SK-N-SH treated with all-trans-retinoic acid at 6 μM for 48 hours (cell line): ENCODE measurements at regions not wholly inside any gene's neighbourhood (a gene's known extent, or its start where the extent isn't known, plus 50 kb on each side); places are given as distances from the start of the nearest gene placed in this dataset.

Experiments
- ATAC-seq: fragments of 200-7000 bp; cut with Tn5 transposase; 3 replicates; pipeline ENCODE4 v1.9.1; 2020; ENCODE audit warnings: mild to moderate bottlenecking, moderate library complexity
- ARNTL ChIP-seq: fragments of 450-650 bp; formaldehyde crosslinking; IDR thresholded peaks from 2 replicates; pipeline ENCODE4 v1.5.0; 2020; ENCODE audit warnings: low read depth, mild to moderate bottlenecking, moderate library complexity, borderline replicate concordance
- CREB5 ChIP-seq: fragments of 250-450 bp; sonication (Bioruptor Pico); IDR thresholded peaks from 2 replicates; pipeline ENCODE4 v1.5.1; 2020; ENCODE audit warnings: low read depth, mild to moderate bottlenecking, moderate library complexity
- CSDC2 ChIP-seq: fragments of 250-450 bp; sonication (Bioruptor Pico); IDR thresholded peaks from 2 replicates; pipeline ENCODE4 v1.5.0; 2020; ENCODE audit warnings: mild to moderate bottlenecking, moderate library complexity
- CSRNP3 ChIP-seq: fragments of 250-450 bp; sonication (Bioruptor Pico); IDR thresholded peaks from 2 replicates; pipeline ENCODE4 v1.5.1; 2021; ENCODE audit warnings: mild to moderate bottlenecking, moderate library complexity
- ESRRG ChIP-seq: fragments of 250-450 bp; sonication (Bioruptor Pico); IDR thresholded peaks from 2 replicates; pipeline ENCODE4 v1.6.1; 2021; ENCODE audit warnings: mild to moderate bottlenecking
- GLIS3 ChIP-seq: fragments of 250-450 bp; sonication (Bioruptor Pico); IDR thresholded peaks from 2 replicates; pipeline ENCODE4 v1.5.0; 2020; ENCODE audit warnings: mild to moderate bottlenecking, moderate library complexity
- ISL1 ChIP-seq: fragments of 250-450 bp; sonication (Bioruptor Pico); IDR thresholded peaks from 2 replicates; pipeline ENCODE4 v2.1.2; 2022; ENCODE audit warnings: mild to moderate bottlenecking, moderate library complexity
- OSR1 ChIP-seq: fragments of 250-450 bp; sonication (Bioruptor Pico); IDR thresholded peaks from 2 replicates; pipeline ENCODE4 v1.8.0; 2022; ENCODE audit warnings: moderate library complexity, mild to moderate bottlenecking, inconsistent platforms
- PATZ1 ChIP-seq: fragments of 250-450 bp; sonication (Bioruptor Pico); IDR thresholded peaks from 2 replicates; pipeline ENCODE4 v1.8.0; 2020; ENCODE audit warnings: mild to moderate bottlenecking, moderate library complexity, borderline replicate concordance
- POU6F1 ChIP-seq: fragments of 250-450 bp; sonication (Bioruptor Pico); IDR thresholded peaks from 2 replicates; pipeline ENCODE4 v1.8.0; 2021; ENCODE audit warnings: low read depth, mild to moderate bottlenecking, moderate library complexity, borderline replicate concordance
- PPARA ChIP-seq: fragments of 250-450 bp; sonication (Bioruptor Pico); IDR thresholded peaks from 2 replicates; pipeline ENCODE4 v1.5.0; 2020; ENCODE audit warnings: mild to moderate bottlenecking, borderline replicate concordance
- RARB ChIP-seq: fragments of 250-450 bp; sonication (Bioruptor Pico); IDR thresholded peaks from 2 replicates; pipeline ENCODE4 v1.8.0; 2021; ENCODE audit warnings: mild to moderate bottlenecking, moderate library complexity
- SNAI2 ChIP-seq: fragments of 250-450 bp; sonication (Bioruptor Pico); IDR thresholded peaks from 2 replicates; pipeline ENCODE4 v1.5.0; 2020; ENCODE audit warnings: mild to moderate bottlenecking, moderate library complexity
- TOX ChIP-seq: fragments of 250-450 bp; sonication (Bioruptor Pico); IDR thresholded peaks from 2 replicates; pipeline ENCODE4 v1.8.0; 2021; ENCODE audit warnings: mild to moderate bottlenecking, moderate library complexity, borderline replicate concordance
- TSHZ2 ChIP-seq: fragments of 250-450 bp; sonication (Bioruptor Pico); IDR thresholded peaks from 2 replicates; pipeline ENCODE4 v1.5.0; 2020; ENCODE audit warnings: mild to moderate bottlenecking, moderate library complexity
- ZC3H10 ChIP-seq: fragments of 250-450 bp; sonication (Bioruptor Pico); IDR thresholded peaks from 2 replicates; pipeline ENCODE4 v1.5.1; 2021; ENCODE audit warnings: mild to moderate bottlenecking, moderate library complexity
- ZFP3 ChIP-seq: fragments of 250-450 bp; sonication (Bioruptor Pico); IDR thresholded peaks from 2 replicates; pipeline ENCODE4 v1.5.0; 2020; ENCODE audit warnings: mild to moderate bottlenecking, moderate library complexity
- ZNF565 ChIP-seq: fragments of 450-650 bp; formaldehyde crosslinking; conservative IDR thresholded peaks from 2 replicates; pipeline ENCODE4 v1.5.0; 2020; ENCODE audit warnings: low read depth, mild to moderate bottlenecking, moderate library complexity
- ZNF70 ChIP-seq: fragments of 450-650 bp; formaldehyde crosslinking; IDR thresholded peaks from 2 replicates; pipeline ENCODE4 v1.5.0; 2020; ENCODE audit warnings: mild to moderate bottlenecking, moderate library complexity
- ZNF8 ChIP-seq: fragments of 450-650 bp; formaldehyde crosslinking; IDR thresholded peaks from 2 replicates; pipeline ENCODE4 v1.5.0; 2020; ENCODE audit warnings: mild to moderate bottlenecking, moderate library complexity

GRCh38 chr2:221243771-221244170 is 328.3 kb downstream of the EPHA4 start:
- TF ChIP-seq CSRNP3 (CRISPR knock-in tag) = no peak
- TF ChIP-seq RARB (CRISPR knock-in tag) = no peak
- TF ChIP-seq POU6F1 = no peak
- no peak for TF ChIP-seq ISL1 (CRISPR knock-in tag)
- no peak for TF ChIP-seq ZC3H10 (CRISPR knock-in tag)
- no peak for TF ChIP-seq CSDC2 (CRISPR knock-in tag)
- TF ChIP-seq SNAI2 (CRISPR knock-in tag) = no peak
- no peak for TF ChIP-seq ESRRG (CRISPR knock-in tag)
- no peak for TF ChIP-seq ZFP3 (CRISPR knock-in tag)
- TF ChIP-seq ZNF70 = no peak
- TF ChIP-seq ZNF565 (CRISPR knock-in tag) = no peak
- TF ChIP-seq TSHZ2 (CRISPR knock-in tag) = no peak
- no peak for TF ChIP-seq TOX
- TF ChIP-seq ARNTL (CRISPR knock-in tag) = no peak
- no peak for ATAC-seq

- ATAC-seq = no peak
- no peak for TF ChIP-seq OSR1 (CRISPR knock-in tag)
- TF ChIP-seq POU6F1 = no peak
- TF ChIP-seq CSDC2 (CRISPR knock-in tag) = no peak
- no peak for TF ChIP-seq ARNTL (CRISPR knock-in tag)
- TF ChIP-seq ZNF8 (CRISPR knock-in tag) = no peak
- no peak for TF ChIP-seq ZC3H10 (CRISPR knock-in tag)
- TF ChIP-seq GLIS3 (CRISPR knock-in tag) = no peak
- no peak for TF ChIP-seq ZNF565 (CRISPR knock-in tag)
- TF ChIP-seq PPARA (CRISPR knock-in tag) = no peak
- TF ChIP-seq ZNF70 = no peak
These were observed 327.1 kb downstream of the EPHA4 start for GRCh38 chr2:221245045-221245444.

GRCh38 chr2:221245772-221246171 is 326.3 kb downstream of the EPHA4 start:
- no peak for TF ChIP-seq SNAI2 (CRISPR knock-in tag)
- no peak for TF ChIP-seq ARNTL (CRISPR knock-in tag)
- TF ChIP-seq CREB5 (CRISPR knock-in tag) = no peak

GRCh38 chr2:221254299-221254698 is 317.8 kb downstream of the EPHA4 start:
- no peak for ATAC-seq
- TF ChIP-seq ZFP3 (CRISPR knock-in tag) (no peak), POU6F1 (no peak), ISL1 (CRISPR knock-in tag) (no peak), ZC3H10 (CRISPR knock-in tag) (no peak), PATZ1 (CRISPR knock-in tag) (no peak), TOX (no peak), CSRNP3 (CRISPR knock-in tag) (no peak), GLIS3 (CRISPR knock-in tag) (no peak)

More at GRCh38 chr2:221245772-221246171, 326.3 kb downstream of the EPHA4 start:
- no peak for ATAC-seq
